Stimulated activated naive CD8-positive, alpha-beta T cell treated with anti-CD3 and anti-CD28 coated beads, Interleukin-15, Interleukin-2, amounts not matched to agents 100 U/mL and 50 U/mL, for 24 hours (primary cell): ENCODE measurements at regions not wholly inside any gene's neighbourhood (a gene's known extent, or its start where the extent isn't known, plus 50 kb on each side); places are given as distances from the start of the nearest gene placed in this dataset.

Source experiments
- ATAC-seq: fragments of 150-1000 bp; cut with Tn5 transposase; one replicate; pipeline ENCODE4 v1.10.0; 2021
- DNase-seq: peaks from one replicate; pipeline ENCODE4 v3.0.0; 2021

GRCh38 chr21:38709876-38710275 is 95.9 kb upstream of the ETS2 start:
- DNase-seq = no peak
- no peak for ATAC-seq

- DNase-seq = no peak
- ATAC-seq = no peak
These were observed 93.7 kb upstream of the ETS2 start for GRCh38 chr21:38712071-38712470.

DNA sequence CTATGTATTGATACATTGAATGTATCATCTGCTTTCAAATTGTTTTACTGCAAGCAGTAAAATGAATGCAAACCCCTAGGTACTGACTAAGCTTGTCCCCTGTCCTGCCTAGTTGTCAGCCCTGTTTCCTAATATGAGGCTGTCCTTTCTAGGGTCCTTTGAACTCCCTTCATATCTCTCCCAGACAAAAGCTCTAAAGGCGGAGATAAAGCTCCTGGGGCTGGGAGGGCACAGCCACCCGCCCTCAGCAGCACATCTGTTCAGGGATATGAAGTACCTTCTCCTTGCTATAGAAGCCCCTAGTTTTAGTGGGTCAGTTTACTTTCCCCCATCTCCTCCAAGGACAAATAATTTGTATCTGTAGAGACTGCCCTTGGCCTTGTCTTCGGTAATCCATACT is 93.1 kb upstream of the ETS2 start:
- DNase-seq (no peak), ATAC-seq (no peak)

GRCh38 chr21:38714039-38714817 is 91.5 kb upstream of the ETS2 start:
- DNase-seq (no peak), ATAC-seq (no peak)

GRCh38 chr21:38714999-38715398 is 90.7 kb upstream of the ETS2 start:
- ATAC-seq (no peak), DNase-seq (no peak)

DNA sequence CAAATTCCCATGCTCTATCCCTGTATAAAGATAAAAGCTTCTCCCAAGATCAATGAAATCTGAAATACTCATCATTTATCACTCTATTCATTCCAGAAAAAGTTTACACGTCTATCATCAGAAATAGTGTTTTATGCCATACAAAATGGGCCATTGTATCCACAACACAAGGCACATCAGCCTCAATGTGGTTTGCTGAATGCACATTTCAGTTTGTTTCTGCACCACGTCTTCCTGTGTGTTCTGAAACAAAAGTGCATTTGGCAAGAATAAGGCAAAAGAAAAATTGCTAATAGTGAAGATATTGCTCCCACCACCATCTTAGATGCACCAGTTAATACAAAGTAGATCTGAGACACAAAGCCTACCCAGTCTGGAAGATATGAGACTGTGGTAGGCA is 89.6 kb upstream of the ETS2 start:
- DNase-seq (no peak), ATAC-seq (no peak)

GRCh38 chr21:38716942-38717341 is 88.8 kb upstream of the ETS2 start:
- ATAC-seq (no peak), DNase-seq (no peak)

GRCh38 chr21:38718481-38718880 is 87.2 kb upstream of the ETS2 start:
- ATAC-seq (no peak), DNase-seq (no peak)

GRCh38 chr21:38720074-38720473 is 85.7 kb upstream of the ETS2 start:
- ATAC-seq = no peak
- DNase-seq = no peak

DNA sequence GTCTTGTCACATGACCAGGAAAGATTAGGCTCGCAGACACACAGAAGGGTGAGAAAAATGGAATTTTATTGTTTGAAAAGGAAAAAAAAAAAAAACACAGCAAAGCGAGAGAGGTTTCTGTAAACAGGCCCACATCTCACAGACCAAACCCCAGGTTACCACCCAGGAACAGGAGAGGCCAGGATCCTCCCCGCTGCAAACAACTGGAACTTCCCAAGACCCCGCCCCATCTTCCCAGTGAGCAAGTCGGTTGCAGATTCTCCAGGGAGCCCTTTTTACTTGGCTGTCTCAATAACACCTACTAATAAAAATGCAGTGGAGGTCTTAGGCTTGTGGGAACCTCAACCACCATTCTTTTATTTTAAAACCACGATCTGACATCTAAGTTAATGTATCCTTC is 84.7 kb upstream of the ETS2 start:
- DNase-seq (no peak), ATAC-seq (no peak)

GRCh38 chr21:38721958-38722357 is 83.8 kb upstream of the ETS2 start:
- DNase-seq (no peak), ATAC-seq (no peak)

GRCh38 chr21:38725196-38726157 is 80.3 kb upstream of the ETS2 start:
- DNase-seq (no peak), ATAC-seq (no peak)

DNA sequence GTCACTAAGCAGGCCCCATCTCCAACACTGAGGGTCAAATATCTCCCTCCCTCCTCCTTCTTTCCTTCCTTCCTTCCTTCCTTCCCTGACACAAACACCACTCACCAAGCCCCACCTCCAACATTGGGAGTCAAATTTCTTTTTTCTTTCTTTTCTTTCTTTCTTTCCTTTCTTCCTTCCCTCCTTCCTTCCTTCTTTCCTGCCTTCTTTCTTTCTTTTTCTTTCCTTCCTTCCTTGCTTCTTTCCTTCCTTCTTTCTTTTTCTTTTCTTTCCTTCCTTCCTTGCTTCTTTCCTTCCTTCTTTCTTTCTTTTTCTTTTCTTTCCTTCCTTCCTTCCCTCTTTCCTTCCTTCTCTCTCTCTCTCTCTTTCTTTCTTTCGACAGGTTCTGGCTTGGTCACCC is 79.2 kb upstream of the ETS2 start:
- DNase-seq = no peak
- no peak for ATAC-seq

DNA sequence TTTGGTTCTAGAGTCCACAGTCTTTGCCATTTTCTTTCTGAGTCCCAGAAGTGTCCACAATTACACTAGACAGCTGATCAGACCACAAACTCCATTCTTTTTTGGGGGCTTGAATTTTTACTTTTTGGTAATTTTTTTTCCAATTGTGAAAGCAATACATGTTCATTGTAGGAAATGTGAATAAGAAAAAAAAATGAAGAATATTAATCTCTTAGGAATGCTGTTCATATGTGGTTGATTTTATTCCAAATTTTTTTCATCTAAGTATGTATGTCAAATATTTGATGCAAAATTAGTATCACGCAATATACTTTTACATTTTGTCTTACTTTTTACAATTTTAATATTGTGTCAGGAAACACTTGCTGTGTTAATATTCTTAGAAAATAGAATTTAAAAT is 76.4 kb upstream of the ETS2 start:
- ATAC-seq = no peak
- DNase-seq = no peak

GRCh38 chr21:38729754-38730379 is 75.9 kb upstream of the ETS2 start:
- no peak for ATAC-seq
- no peak for DNase-seq

DNA sequence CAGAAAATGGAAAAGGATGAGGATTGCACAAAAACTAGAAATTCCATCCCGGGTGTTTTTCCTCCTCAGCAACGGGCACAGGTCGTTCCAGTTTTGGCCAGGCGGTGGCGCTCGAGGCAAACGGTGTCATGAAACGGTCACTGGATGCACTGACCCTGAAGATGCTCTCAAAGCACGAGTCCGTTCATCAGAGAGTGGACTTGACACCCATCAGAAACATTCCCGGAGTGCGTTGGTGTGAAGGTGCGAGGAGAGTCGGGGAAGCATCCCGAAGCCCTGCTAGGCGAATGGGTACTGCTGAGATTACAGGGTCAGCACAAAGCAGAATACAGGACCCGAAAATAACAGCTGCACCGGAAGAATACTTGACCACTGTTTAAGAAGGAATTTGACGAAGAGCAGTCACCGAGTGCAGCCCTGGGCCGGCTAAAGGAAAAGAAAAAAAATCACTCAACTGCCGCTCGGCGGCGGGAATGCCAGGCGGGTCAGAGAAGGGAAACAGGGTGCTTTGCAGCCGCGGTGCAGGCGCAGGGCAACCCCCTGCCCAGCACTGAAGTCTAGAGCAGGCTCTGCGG is 71.7 kb upstream of the ETS2 start:
- DNase-seq = peak; percentile 88

GRCh38 chr21:38734646-38735365 is 70.9 kb upstream of the ETS2 start:
- no peak for DNase-seq

More for the DNA sequence above, 71.7 kb upstream of the ETS2 start:
- peak; percentile 61 for ATAC-seq

GRCh38 chr21:38735626-38736206 is 70.0 kb upstream of the ETS2 start:
- ATAC-seq (no peak), DNase-seq (no peak)

More at GRCh38 chr21:38734646-38735365, 70.9 kb upstream of the ETS2 start:
- no peak for ATAC-seq

DNA sequence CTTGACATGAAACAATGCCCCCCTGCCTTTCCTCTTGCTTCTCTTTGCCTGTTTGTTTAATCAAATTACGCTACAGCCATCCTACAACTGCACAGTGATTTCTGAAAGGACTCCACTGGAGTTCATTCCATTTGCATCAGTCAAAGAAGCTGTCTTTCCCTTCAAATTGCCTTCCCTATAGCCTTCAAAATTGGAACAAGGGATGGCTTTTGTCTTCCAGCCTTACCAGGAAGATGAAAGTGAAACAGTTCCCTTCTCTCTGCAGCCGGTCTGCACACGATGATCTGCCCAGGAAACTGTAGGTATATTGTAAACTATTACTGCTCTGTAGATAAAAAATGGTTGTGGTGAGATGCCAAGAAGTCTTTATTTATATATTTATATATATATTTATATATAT is 65.6 kb upstream of the ETS2 start:
- DNase-seq (no peak), ATAC-seq (no peak)

GRCh38 chr21:38741092-38741949 is 64.4 kb upstream of the ETS2 start:
- ATAC-seq (peak; percentile 52), DNase-seq (no peak)

- DNase-seq = no peak
- ATAC-seq = no peak
These were observed 63.8 kb upstream of the ETS2 start for GRCh38 chr21:38741950-38742256.
